ENCODE measurements at regions not wholly inside any gene's neighbourhood (a gene's known extent, or its start where the extent isn't known, plus 50 kb on each side); places are given as distances from the start of the nearest gene placed in this dataset.
"Not testable (repeated sequence)": the region's sequence is repeated elsewhere in the genome, so short reads cannot be mapped to it uniquely, and the experiment has no call there.

GRCh38 chr5:34185572-34185971 lies 142.6 kb upstream of the C1QTNF3 start:
- H3K79me2 ChIP-seq (ENCODE audit: insufficient read depth, low read length); H3K4me1 ChIP-seq (ENCODE audit: control insufficient read depth in 1 of 2, insufficient read depth in 2 of 2, low read length in 2 of 2); H3K4me3 ChIP-seq (replicated peaks in 1 of 3; ENCODE audit: low read depth in 2 of 3, low read length in 3 of 3); intact Hi-C loops (cut with micrococcal nuclease); H3K4me1 Mint-ChIP-seq; H4K20me1 ChIP-seq (ENCODE audit: insufficient read depth, low read length); H3K4me2 ChIP-seq (replicated peaks; ENCODE audit: extremely low read depth, low read length, poor library complexity, severe bottlenecking); H3K27me3 Mint-ChIP-seq (ENCODE audit: low read depth in 3 of 3); H3K27ac ChIP-seq (ENCODE audit: low read depth in 1 of 2, low read length in 2 of 2); H3K9ac ChIP-seq (ENCODE audit: insufficient read depth, low read length, poor library complexity, severe bottlenecking); H3K27me3 ChIP-seq (ENCODE audit: control insufficient read depth in 2 of 2, insufficient read depth in 2 of 2, low read length in 2 of 2); H3K4me3 Mint-ChIP-seq; H2AFZ ChIP-seq (ENCODE audit: insufficient read depth, low read depth, low read length, poor library complexity, severe bottlenecking); H3K9me3 ChIP-seq (replicated peaks in 1 of 2; ENCODE audit: control insufficient read depth in 1 of 2, insufficient read depth in 1 of 2, low read length in 2 of 2): not testable (repeated sequence)
- Mint-ChIP-seq H3K36me3 (peaks cover 20 to 32% of the 10 kb centered on the region in 2 donors), H3K27ac (peak overlapping the region in 1 of 7 donors; percentile 2), H3K9me3 (peaks cover 3 to 15% (median 6%) of the 10 kb centered on the region in 7 donors)
- 100% methylated on average over 2 of the region's 2 CpGs for WGBS (ENCODE audit: insufficient coverage)
- DNase-seq, result peak in 2 of 3 donors; percentile 2
- peaks cover 0 to 16% of the 10 kb centered on the region in 2 donors for H3K36me3 ChIP-seq (replicated peaks in 1 of 2; ENCODE audit: control insufficient read depth in 1 of 2, insufficient read depth in 2 of 2, low read length in 2 of 2)

- H3K9ac ChIP-seq (ENCODE audit: insufficient read depth, low read length, poor library complexity, severe bottlenecking); H2AFZ ChIP-seq (ENCODE audit: insufficient read depth, low read depth, low read length, poor library complexity, severe bottlenecking); H3K27ac Mint-ChIP-seq; H3K27me3 ChIP-seq (ENCODE audit: control insufficient read depth in 2 of 2, insufficient read depth in 2 of 2, low read length in 2 of 2); H3K4me3 Mint-ChIP-seq; H4K20me1 ChIP-seq (ENCODE audit: insufficient read depth, low read length); intact Hi-C loops (cut with micrococcal nuclease); H3K4me1 ChIP-seq (ENCODE audit: control insufficient read depth in 1 of 2, insufficient read depth in 2 of 2, low read length in 2 of 2); H3K79me2 ChIP-seq (ENCODE audit: insufficient read depth, low read length); H3K27ac ChIP-seq (ENCODE audit: low read depth in 1 of 2, low read length in 2 of 2); H3K9me3 ChIP-seq (replicated peaks in 1 of 2; ENCODE audit: control insufficient read depth in 1 of 2, insufficient read depth in 1 of 2, low read length in 2 of 2); DNase-seq; H3K4me3 ChIP-seq (replicated peaks in 1 of 3; ENCODE audit: low read depth in 2 of 3, low read length in 3 of 3); H3K4me2 ChIP-seq (replicated peaks; ENCODE audit: extremely low read depth, low read length, poor library complexity, severe bottlenecking); H3K27me3 Mint-ChIP-seq (ENCODE audit: low read depth in 3 of 3); H3K4me1 Mint-ChIP-seq: not testable (repeated sequence)
- Mint-ChIP-seq H3K9me3 (peaks cover 4 to 18% (median 7%) of the 10 kb centered on the region in 7 donors), H3K36me3 (peaks cover 20 to 32% of the 10 kb centered on the region in 2 donors)
- no CpG with 5 or more reads among the region's 2 CpGs for WGBS (ENCODE audit: insufficient coverage)
- H3K36me3 ChIP-seq (replicated peaks in 1 of 2; ENCODE audit: control insufficient read depth in 1 of 2, insufficient read depth in 2 of 2, low read length in 2 of 2), result peaks cover 0 to 17% of the 10 kb centered on the region in 2 donors
Measured at GRCh38 chr5:34186108-34186507, 143.1 kb upstream of the C1QTNF3 start.

- H3K79me2 ChIP-seq (ENCODE audit: insufficient read depth, low read length); H3K4me2 ChIP-seq (replicated peaks; ENCODE audit: extremely low read depth, low read length, poor library complexity, severe bottlenecking); intact Hi-C loops (cut with micrococcal nuclease); H3K27me3 ChIP-seq (ENCODE audit: control insufficient read depth in 2 of 2, insufficient read depth in 2 of 2, low read length in 2 of 2); H3K27ac ChIP-seq (ENCODE audit: low read depth in 1 of 2, low read length in 2 of 2); DNase-seq; H3K9ac ChIP-seq (ENCODE audit: insufficient read depth, low read length, poor library complexity, severe bottlenecking); H3K4me1 Mint-ChIP-seq; H3K9me3 ChIP-seq (replicated peaks in 1 of 2; ENCODE audit: control insufficient read depth in 1 of 2, insufficient read depth in 1 of 2, low read length in 2 of 2); H3K27me3 Mint-ChIP-seq (ENCODE audit: low read depth in 3 of 3); H3K4me3 Mint-ChIP-seq; H3K4me1 ChIP-seq (ENCODE audit: control insufficient read depth in 1 of 2, insufficient read depth in 2 of 2, low read length in 2 of 2); H2AFZ ChIP-seq (ENCODE audit: insufficient read depth, low read depth, low read length, poor library complexity, severe bottlenecking); H3K4me3 ChIP-seq (replicated peaks in 1 of 3; ENCODE audit: low read depth in 2 of 3, low read length in 3 of 3); H4K20me1 ChIP-seq (ENCODE audit: insufficient read depth, low read length): not testable (repeated sequence)
- peaks cover 0 to 23% of the 10 kb centered on the region in 2 donors for H3K36me3 ChIP-seq (replicated peaks in 1 of 2; ENCODE audit: control insufficient read depth in 1 of 2, insufficient read depth in 2 of 2, low read length in 2 of 2)
- H3K36me3 Mint-ChIP-seq, result peaks cover 28 to 38% of the 10 kb centered on the region in 2 donors
- peak overlapping the region in 2 of 7 donors; percentile 50 to 59 for H3K27ac Mint-ChIP-seq
- 100% methylated on average over 2 of the region's 2 CpGs for WGBS (ENCODE audit: insufficient coverage)
- H3K9me3 Mint-ChIP-seq, result peaks cover 5 to 25% (median 10%) of the 10 kb centered on the region in 7 donors
Measured at GRCh38 chr5:34186865-34187264, 143.9 kb upstream of the C1QTNF3 start.

GRCh38 chr5:34187441-34187840 lies 144.4 kb upstream of the C1QTNF3 start:
- H3K9ac ChIP-seq (ENCODE audit: insufficient read depth, low read length, poor library complexity, severe bottlenecking); H3K27ac Mint-ChIP-seq; H3K27me3 Mint-ChIP-seq (ENCODE audit: low read depth in 3 of 3); H4K20me1 ChIP-seq (ENCODE audit: insufficient read depth, low read length); H2AFZ ChIP-seq (ENCODE audit: insufficient read depth, low read depth, low read length, poor library complexity, severe bottlenecking); H3K4me3 Mint-ChIP-seq; H3K9me3 ChIP-seq (replicated peaks in 1 of 2; ENCODE audit: control insufficient read depth in 1 of 2, insufficient read depth in 1 of 2, low read length in 2 of 2); H3K27me3 ChIP-seq (ENCODE audit: control insufficient read depth in 2 of 2, insufficient read depth in 2 of 2, low read length in 2 of 2); H3K4me3 ChIP-seq (replicated peaks in 1 of 3; ENCODE audit: low read depth in 2 of 3, low read length in 3 of 3); H3K4me1 Mint-ChIP-seq; DNase-seq; H3K27ac ChIP-seq (ENCODE audit: low read depth in 1 of 2, low read length in 2 of 2); H3K4me1 ChIP-seq (ENCODE audit: control insufficient read depth in 1 of 2, insufficient read depth in 2 of 2, low read length in 2 of 2); H3K4me2 ChIP-seq (replicated peaks; ENCODE audit: extremely low read depth, low read length, poor library complexity, severe bottlenecking); intact Hi-C loops (cut with micrococcal nuclease); H3K79me2 ChIP-seq (ENCODE audit: insufficient read depth, low read length): not testable (repeated sequence)
- WGBS (ENCODE audit: insufficient coverage), result 100% methylated on average over 2 of the region's 4 CpGs
- H3K9me3 Mint-ChIP-seq, result peaks cover 5 to 30% (median 12%) of the 10 kb centered on the region in 7 donors
- H3K36me3 ChIP-seq (replicated peaks in 1 of 2; ENCODE audit: control insufficient read depth in 1 of 2, insufficient read depth in 2 of 2, low read length in 2 of 2), result peaks cover 0 to 28% of the 10 kb centered on the region in 2 donors
- H3K36me3 Mint-ChIP-seq, result peaks cover 30 to 38% of the 10 kb centered on the region in 2 donors

All from CD14-positive monocyte (primary cell).